Gastroesophageal sphincter (tissue), 3 donors: ENCODE measurements at regions not wholly inside any gene's neighbourhood (a gene's known extent, or its start where the extent isn't known, plus 50 kb on each side); places are given as distances from the start of the nearest gene placed in this dataset.
"Not testable (repeated sequence)": the region's sequence is repeated elsewhere in the genome, so short reads cannot be mapped to it uniquely, and the experiment has no call there.

Experiments
- EP300 ChIP-seq: sonication (generic); formaldehyde crosslinking; IDR thresholded peaks from one replicate; pipeline ENCODE4 v1.6.1; 2017; ENCODE audit warnings: antibody characterized with exemption, mild to moderate bottlenecking
- POLR2A ChIP-seq, 2 donors: fragments of 450-650 bp; IDR thresholded peaks; one replicate each; pipeline ENCODE4 v1.6.1; 2017; ENCODE audit warnings: antibody characterized with exemption in 2 of 2, mild to moderate bottlenecking in 2 of 2, moderate library complexity in 1 of 2
- POLR2AphosphoS5 ChIP-seq: sonication (generic); formaldehyde crosslinking; IDR thresholded peaks from one replicate; pipeline ENCODE4 v1.6.1; 2017; ENCODE audit warnings: antibody characterized with exemption
- TF ChIP-seq, protein P1 (sequence below), 4 experiments: fragments of 200-600 bp in 2 of 4; fragments of 450-650 bp in 2 of 4; sonication (generic) in 1 of 4; IDR thresholded peaks; one replicate each; pipeline ENCODE4 v1.5.1; 2017 to 2019; ENCODE audit warnings: antibody characterized with exemption in 4 of 4, mild to moderate bottlenecking in 2 of 4, moderate library complexity in 2 of 4

DNA sequence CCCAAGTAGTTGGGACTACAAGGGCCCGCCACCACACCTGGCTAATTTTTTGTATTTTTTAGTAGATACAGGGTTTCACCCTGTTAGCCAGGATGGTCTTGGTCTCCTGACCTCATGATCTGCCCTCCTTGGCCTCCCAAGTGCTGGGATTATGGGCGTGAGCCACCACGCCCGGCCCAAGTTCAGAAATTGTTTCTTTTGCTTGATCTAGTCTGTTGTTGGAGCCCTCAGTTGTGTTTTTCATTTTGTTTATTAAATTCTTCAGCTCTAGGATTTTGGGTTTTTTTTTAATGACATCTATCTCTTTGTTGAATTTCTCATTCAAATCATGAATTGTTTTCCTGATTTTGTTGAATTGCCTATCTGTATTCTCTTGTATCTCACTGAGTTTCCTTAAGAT, 80.8 kb downstream of the BUB3 start:
- TF ChIP-seq, protein P1, sequence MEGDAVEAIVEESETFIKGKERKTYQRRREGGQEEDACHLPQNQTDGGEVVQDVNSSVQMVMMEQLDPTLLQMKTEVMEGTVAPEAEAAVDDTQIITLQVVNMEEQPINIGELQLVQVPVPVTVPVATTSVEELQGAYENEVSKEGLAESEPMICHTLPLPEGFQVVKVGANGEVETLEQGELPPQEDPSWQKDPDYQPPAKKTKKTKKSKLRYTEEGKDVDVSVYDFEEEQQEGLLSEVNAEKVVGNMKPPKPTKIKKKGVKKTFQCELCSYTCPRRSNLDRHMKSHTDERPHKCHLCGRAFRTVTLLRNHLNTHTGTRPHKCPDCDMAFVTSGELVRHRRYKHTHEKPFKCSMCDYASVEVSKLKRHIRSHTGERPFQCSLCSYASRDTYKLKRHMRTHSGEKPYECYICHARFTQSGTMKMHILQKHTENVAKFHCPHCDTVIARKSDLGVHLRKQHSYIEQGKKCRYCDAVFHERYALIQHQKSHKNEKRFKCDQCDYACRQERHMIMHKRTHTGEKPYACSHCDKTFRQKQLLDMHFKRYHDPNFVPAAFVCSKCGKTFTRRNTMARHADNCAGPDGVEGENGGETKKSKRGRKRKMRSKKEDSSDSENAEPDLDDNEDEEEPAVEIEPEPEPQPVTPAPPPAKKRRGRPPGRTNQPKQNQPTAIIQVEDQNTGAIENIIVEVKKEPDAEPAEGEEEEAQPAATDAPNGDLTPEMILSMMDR (IDR thresholded peaks at IDR 0.05), result not testable (repeated sequence)
- TF ChIP-seq POLR2A (IDR thresholded peaks at IDR 0.05); EP300; POLR2AphosphoS5: not testable (repeated sequence)
